ENCODE measurements at regions not wholly inside any gene's neighbourhood (a gene's known extent, or its start where the extent isn't known, plus 50 kb on each side); places are given as distances from the start of the nearest gene placed in this dataset.

DNA sequence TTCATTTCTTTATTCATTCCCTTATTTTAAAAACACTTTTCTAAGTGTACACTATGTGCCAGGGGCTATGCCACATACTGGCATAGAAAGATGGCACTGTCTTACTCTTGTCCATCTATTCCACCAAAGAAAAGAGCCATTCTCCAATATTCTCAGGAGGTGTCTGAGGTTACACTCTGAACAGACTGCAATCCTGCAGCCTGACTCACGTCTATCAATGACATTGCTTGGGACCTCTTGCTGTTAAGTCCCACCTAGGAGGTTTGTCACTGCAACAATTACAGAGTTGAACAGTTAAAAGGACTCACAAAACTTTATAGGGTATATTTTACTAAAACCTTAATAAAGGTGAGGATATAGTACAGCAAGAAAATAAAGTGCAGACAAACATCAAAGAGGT lies 512.9 kb upstream of the HTR2A start:
- TF ChIP-seq DDIT3 (CRISPR knock-in tag; IDR thresholded peaks at IDR 0.05) (no peak), FOXO4 (CRISPR knock-in tag; conservative IDR thresholded peaks at IDR 0.05) (no peak), RFX3 (CRISPR knock-in tag; IDR thresholded peaks at IDR 0.05) (no peak), ZNF570 (CRISPR knock-in tag; IDR thresholded peaks at IDR 0.05; ENCODE audit: borderline replicate concordance) (no peak), ASH2L (IDR thresholded peaks at IDR 0.05; ENCODE audit: insufficient read length, low read depth, low read length) (no peak)
- TF ChIP-seq, protein P1, sequence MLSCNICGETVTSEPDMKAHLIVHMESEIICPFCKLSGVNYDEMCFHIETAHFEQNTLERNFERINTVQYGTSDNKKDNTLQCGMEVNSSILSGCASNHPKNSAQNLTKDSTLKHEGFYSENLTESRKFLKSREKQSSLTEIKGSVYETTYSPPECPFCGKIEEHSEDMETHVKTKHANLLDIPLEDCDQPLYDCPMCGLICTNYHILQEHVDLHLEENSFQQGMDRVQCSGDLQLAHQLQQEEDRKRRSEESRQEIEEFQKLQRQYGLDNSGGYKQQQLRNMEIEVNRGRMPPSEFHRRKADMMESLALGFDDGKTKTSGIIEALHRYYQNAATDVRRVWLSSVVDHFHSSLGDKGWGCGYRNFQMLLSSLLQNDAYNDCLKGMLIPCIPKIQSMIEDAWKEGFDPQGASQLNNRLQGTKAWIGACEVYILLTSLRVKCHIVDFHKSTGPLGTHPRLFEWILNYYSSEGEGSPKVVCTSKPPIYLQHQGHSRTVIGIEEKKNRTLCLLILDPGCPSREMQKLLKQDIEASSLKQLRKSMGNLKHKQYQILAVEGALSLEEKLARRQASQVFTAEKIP (CRISPR knock-in tag; IDR thresholded peaks at IDR 0.05; ENCODE audit: borderline replicate concordance): no peak
- Histone ChIP-seq H4K20me1 (ENCODE audit: insufficient read depth, low read length) (no peaks in the 10 kb centered on the region), H3K36me3 (replicated peaks in 1 of 2; ENCODE audit: control insufficient read depth in 1 of 2, insufficient read depth in 2 of 2, low read length in 2 of 2) (no peaks in the 10 kb centered on the region), H3K27me3 (ENCODE audit: control insufficient read depth in 1 of 2, insufficient read depth in 2 of 2, low read length in 2 of 2) (no peaks in the 10 kb centered on the region), H3K27ac (ENCODE audit: extremely low read length, insufficient read depth, low read length) (no peak overlapping the region), H3K4me1 (ENCODE audit: insufficient read depth, low read length) (no peaks in the 10 kb centered on the region), H3K4me3 (replicated peaks in 1 of 3; ENCODE audit: insufficient read depth in 1 of 3, low read depth in 2 of 3, low read length in 3 of 3) (no peak overlapping the region), H3K79me2 (ENCODE audit: insufficient read depth, low read length) (no peaks in the 10 kb centered on the region), H3K4me2 (ENCODE audit: low read depth, low read length) (no peak overlapping the region), H2AFZ (ENCODE audit: low read length) (no peak overlapping the region), H3K9ac (ENCODE audit: insufficient read depth, low read depth, low read length) (no peak overlapping the region), H3K9me3 (ENCODE audit: low read length) (no peaks in the 10 kb centered on the region)
- FAIRE-seq (no peak), ATAC-seq (no peak), DNase-seq (ENCODE audit: low spot score) (no peak)
- CTCF ChIA-PET (ENCODE audit: low intra/inter-chr PET ratio, low total read pairs): no interaction called here
- WGBS (ENCODE audit: low lambda C conversion rate): 0% methylated on average over 1 of the region's 1 CpG
- intact Hi-C loops (cut with micrococcal nuclease; ENCODE audit: unreplicated experiment): no loop called here
- POLR2A ChIA-PET: no interaction called here
- no TSS peak for BruUV-seq (replicated peaks)
- in situ Hi-C loops (cut with HindIII; ENCODE audit: extremely low pct_ligation_motif_present, low pct_unique_long_range_greater_than_20kb): no loop called here

Data from HepG2 (cell line).